ENCODE measurements at regions not wholly inside any gene's neighbourhood (a gene's known extent, or its start where the extent isn't known, plus 50 kb on each side); places are given as distances from the start of the nearest gene placed in this dataset.

DNA sequence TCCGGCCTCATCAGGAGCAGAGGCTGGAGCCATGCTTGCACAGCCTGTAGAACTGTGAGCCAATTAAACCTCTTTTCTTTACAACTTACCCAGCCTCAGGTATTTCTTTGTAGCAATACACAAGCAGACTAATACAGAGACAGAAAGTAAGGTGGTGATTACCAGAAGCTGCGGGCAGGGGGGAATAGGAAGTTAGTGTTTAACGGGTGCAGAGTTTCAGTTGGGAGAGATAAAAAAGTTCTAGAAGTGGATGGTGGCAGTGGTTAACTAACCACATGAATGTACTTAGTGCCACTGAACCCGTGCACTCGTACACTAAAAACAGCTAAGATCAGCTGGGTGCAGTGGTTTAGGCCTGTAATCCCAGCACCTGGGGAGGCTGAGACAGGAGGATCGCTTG is 80.4 kb upstream of the TARDBP start:
- intact Hi-C loops (cut with micrococcal nuclease) = no loop called here
- peaks cover 5 to 12% (median 8%) of the 10 kb centered on the region in 4 donors for H3K4me1 Mint-ChIP-seq
- H3K36me3 Mint-ChIP-seq = no peaks in the 10 kb centered on the region
- H3K4me3 Mint-ChIP-seq = peak overlapping the region in 4 of 8 donors; percentile 3 to 67 (median 29)
- POLR2A ChIA-PET (ENCODE audit: partially characterized antibody) = no interaction called here
- H3K36me3 ChIP-seq (ENCODE audit: insufficient read depth, low read length) = no peaks in the 10 kb centered on the region
- H3K4me3 ChIP-seq (ENCODE audit: low read length in 2 of 2) = no peak overlapping the region
- H3K27ac Mint-ChIP-seq = peak overlapping the region in 5 of 7 donors; percentile 32 to 85 (median 63)
- DNase-seq = peak in 4 of 5 donors; percentile 28 to 41 (median 32)
- H3K27ac ChIP-seq (ENCODE audit: low read depth, low read length) = no peak overlapping the region
- H3K4me1 ChIP-seq (ENCODE audit: insufficient read depth, low read length) = peaks cover 5% of the 10 kb centered on the region
- H3K9me3 ChIP-seq (ENCODE audit: control insufficient read depth in 1 of 2, low read length in 2 of 2) = no peaks in the 10 kb centered on the region
- H3K9me3 Mint-ChIP-seq = peaks cover 0 to 8% (median 0%) of the 10 kb centered on the region in 8 donors
- no peaks in the 10 kb centered on the region for H3K27me3 ChIP-seq (ENCODE audit: insufficient read depth, low read length)
- CTCF ChIA-PET (ENCODE audit: partially characterized antibody) = no interaction called here
- H3K27me3 Mint-ChIP-seq = peaks cover 0 to 2% of the 10 kb centered on the region in 2 donors

DNA sequence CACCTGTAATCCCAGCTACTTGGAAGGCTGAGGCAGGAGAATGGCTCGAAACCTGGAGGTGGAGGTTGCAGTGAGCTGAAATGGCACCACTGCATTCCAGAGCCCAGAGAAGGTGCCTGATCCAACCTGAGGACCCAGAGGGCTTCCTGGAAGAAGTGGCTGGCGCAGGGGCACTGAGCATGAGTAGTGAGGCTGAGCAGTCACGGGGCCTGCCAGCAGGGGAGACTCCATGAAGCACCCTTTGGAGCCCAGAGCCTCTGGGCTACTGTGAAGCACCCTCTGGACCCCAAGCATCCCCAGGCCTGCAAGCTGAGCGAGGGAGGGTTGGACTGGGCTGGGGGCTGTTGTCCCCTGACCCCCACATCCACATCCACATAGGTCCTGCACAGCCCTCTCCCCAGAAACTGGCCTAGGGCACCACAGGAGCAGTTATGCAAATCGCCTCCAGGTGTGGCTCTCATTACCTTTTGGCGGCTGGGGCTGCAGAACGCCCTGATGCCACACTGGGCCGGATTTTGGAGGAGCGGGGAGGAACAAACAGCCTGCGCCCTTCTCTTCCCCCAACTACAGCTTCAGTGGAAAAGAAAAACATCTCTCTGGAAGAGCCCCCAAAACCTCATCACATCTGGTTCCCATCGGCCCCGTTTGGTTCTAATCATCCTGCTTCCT is 78.2 kb upstream of the TARDBP start:
- Histone ChIP-seq H3K27me3 (ENCODE audit: insufficient read depth, low read length) (no peaks in the 10 kb centered on the region), H3K36me3 (ENCODE audit: insufficient read depth, low read length) (no peaks in the 10 kb centered on the region), H3K27ac (ENCODE audit: low read depth, low read length) (no peak overlapping the region), H3K4me3 (ENCODE audit: low read length in 2 of 2) (no peak overlapping the region), H3K9me3 (ENCODE audit: control insufficient read depth in 1 of 2, low read length in 2 of 2) (no peaks in the 10 kb centered on the region), H3K4me1 (ENCODE audit: insufficient read depth, low read length) (peaks cover 5% of the 10 kb centered on the region)
- Mint-ChIP-seq H3K36me3 (no peaks in the 10 kb centered on the region), H3K4me3 (no peak overlapping the region), H3K27ac (peak overlapping the region in 2 of 7 donors; percentile 19 to 42), H3K4me1 (peaks cover 6 to 20% (median 8%) of the 10 kb centered on the region in 4 donors), H3K27me3 (peaks cover 0 to 3% of the 10 kb centered on the region in 2 donors), H3K9me3 (no peaks in the 10 kb centered on the region)
- intact Hi-C loops (cut with micrococcal nuclease) = no loop called here
- POLR2A ChIA-PET (ENCODE audit: partially characterized antibody) = no interaction called here
- no peak for DNase-seq
- CTCF ChIA-PET (ENCODE audit: partially characterized antibody) = interaction anchor here (1.7 kb wide), 1 partner anchor 440 kb away, joined by 6 read pairs; no protein-coding TSS in a partner anchor

DNA sequence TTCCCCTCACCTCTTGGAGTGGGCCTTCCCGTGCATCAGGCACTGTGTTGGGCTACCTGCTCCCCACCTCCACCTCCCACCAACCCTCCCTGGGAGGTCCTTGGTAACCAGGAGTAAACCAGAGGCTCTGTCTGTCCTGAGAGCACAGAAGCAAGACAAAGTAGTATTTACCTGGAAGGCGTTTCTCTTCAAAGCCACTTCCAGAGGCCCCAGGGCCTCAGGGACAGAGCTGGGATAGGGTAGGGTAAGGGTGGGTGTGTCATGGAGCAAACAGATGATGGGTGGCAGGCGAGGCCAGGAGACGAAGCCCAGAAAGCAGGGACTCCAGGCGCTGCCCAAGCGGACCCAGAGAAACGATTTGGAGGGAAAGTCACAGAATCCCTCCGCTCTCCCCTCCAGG is 77.2 kb upstream of the TARDBP start:
- H3K36me3 ChIP-seq (ENCODE audit: insufficient read depth, low read length) = no peaks in the 10 kb centered on the region
- intact Hi-C loops (cut with micrococcal nuclease) = no loop called here
- no peaks in the 10 kb centered on the region for H3K27me3 ChIP-seq (ENCODE audit: insufficient read depth, low read length)
- peaks cover 15% of the 10 kb centered on the region for H3K4me1 ChIP-seq (ENCODE audit: insufficient read depth, low read length)
- no peak for DNase-seq
- no peaks in the 10 kb centered on the region for H3K9me3 Mint-ChIP-seq
- no peak overlapping the region for H3K27ac Mint-ChIP-seq
- H3K27me3 Mint-ChIP-seq = peaks cover 0 to 7% of the 10 kb centered on the region in 2 donors
- ChIA-PET POLR2A (ENCODE audit: partially characterized antibody) (no interaction called here), CTCF (ENCODE audit: partially characterized antibody) (no interaction called here)
- H3K27ac ChIP-seq (ENCODE audit: low read depth, low read length) = no peak overlapping the region
- peaks cover 15 to 29% (median 17%) of the 10 kb centered on the region in 4 donors for H3K4me1 Mint-ChIP-seq
- H3K4me3 ChIP-seq (ENCODE audit: low read length in 2 of 2) = no peak overlapping the region
- no peaks in the 10 kb centered on the region for H3K9me3 ChIP-seq (ENCODE audit: control insufficient read depth in 1 of 2, low read length in 2 of 2)
- no peak overlapping the region for H3K4me3 Mint-ChIP-seq
- no peaks in the 10 kb centered on the region for H3K36me3 Mint-ChIP-seq

- Mint-ChIP-seq H3K4me1 (peaks cover 18 to 34% (median 20%) of the 10 kb centered on the region in 4 donors), H3K27ac (no peak overlapping the region), H3K36me3 (no peaks in the 10 kb centered on the region), H3K27me3 (peaks cover 0 to 7% of the 10 kb centered on the region in 2 donors), H3K4me3 (no peak overlapping the region), H3K9me3 (no peaks in the 10 kb centered on the region)
- H3K36me3 ChIP-seq (ENCODE audit: insufficient read depth, low read length) = no peaks in the 10 kb centered on the region
- peaks cover 20% of the 10 kb centered on the region for H3K4me1 ChIP-seq (ENCODE audit: insufficient read depth, low read length)
- DNase-seq = no peak
- H3K27me3 ChIP-seq (ENCODE audit: insufficient read depth, low read length) = no peaks in the 10 kb centered on the region
- no peak overlapping the region for H3K4me3 ChIP-seq (ENCODE audit: low read length in 2 of 2)
- CTCF ChIA-PET (ENCODE audit: partially characterized antibody) = interaction anchor here (1.0 kb wide), 1 partner anchor 25 kb away, joined by 3 read pairs; no protein-coding TSS in a partner anchor
- no peaks in the 10 kb centered on the region for H3K9me3 ChIP-seq (ENCODE audit: control insufficient read depth in 1 of 2, low read length in 2 of 2)
- intact Hi-C loops (cut with micrococcal nuclease) = no loop called here
- H3K27ac ChIP-seq (ENCODE audit: low read depth, low read length) = no peak overlapping the region
- POLR2A ChIA-PET (ENCODE audit: partially characterized antibody) = no interaction called here
Observed at GRCh38 chr1:10935724-10936123, 76.7 kb upstream of the TARDBP start.

- peak overlapping the region in 1 of 7 donors; percentile 35 for H3K27ac Mint-ChIP-seq
- no peaks in the 10 kb centered on the region for H3K9me3 ChIP-seq (ENCODE audit: control insufficient read depth in 1 of 2, low read length in 2 of 2)
- H3K4me1 Mint-ChIP-seq = peaks cover 13 to 31% (median 16%) of the 10 kb centered on the region in 4 donors
- ChIA-PET CTCF (ENCODE audit: partially characterized antibody) (interaction anchor here (1.0 kb wide), 2 partner anchors 23 to 33 kb away, joined by 3 to 4 read pairs; no protein-coding TSS in a partner anchor), POLR2A (ENCODE audit: partially characterized antibody) (interaction anchor here (0.6 kb wide), 1 partner anchor 42 kb away, joined by 4 read pairs; no protein-coding TSS in a partner anchor)
- intact Hi-C loops (cut with micrococcal nuclease) = no loop called here
- no peaks in the 10 kb centered on the region for H3K27me3 ChIP-seq (ENCODE audit: insufficient read depth, low read length)
- no peak for DNase-seq
- peaks cover 0 to 7% of the 10 kb centered on the region in 2 donors for H3K27me3 Mint-ChIP-seq
- H3K36me3 ChIP-seq (ENCODE audit: insufficient read depth, low read length) = no peaks in the 10 kb centered on the region
- no peak overlapping the region for H3K27ac ChIP-seq (ENCODE audit: low read depth, low read length)
- no peaks in the 10 kb centered on the region for H3K9me3 Mint-ChIP-seq
- H3K36me3 Mint-ChIP-seq = no peaks in the 10 kb centered on the region
- H3K4me3 Mint-ChIP-seq = no peak overlapping the region
- H3K4me1 ChIP-seq (ENCODE audit: insufficient read depth, low read length) = peaks cover 24% of the 10 kb centered on the region
- no peak overlapping the region for H3K4me3 ChIP-seq (ENCODE audit: low read length in 2 of 2)
Observed at GRCh38 chr1:10936998-10937901, 75.2 kb upstream of the TARDBP start.

- H3K27ac Mint-ChIP-seq = peak overlapping the region in 1 of 7 donors; percentile 25
- H3K36me3 Mint-ChIP-seq = no peaks in the 10 kb centered on the region
- Histone ChIP-seq H3K4me3 (ENCODE audit: low read length in 2 of 2) (no peak overlapping the region), H3K27me3 (ENCODE audit: insufficient read depth, low read length) (no peaks in the 10 kb centered on the region), H3K36me3 (ENCODE audit: insufficient read depth, low read length) (no peaks in the 10 kb centered on the region), H3K4me1 (ENCODE audit: insufficient read depth, low read length) (peaks cover 24% of the 10 kb centered on the region), H3K9me3 (ENCODE audit: control insufficient read depth in 1 of 2, low read length in 2 of 2) (no peaks in the 10 kb centered on the region), H3K27ac (ENCODE audit: low read depth, low read length) (no peak overlapping the region)
- peaks cover 13 to 34% (median 15%) of the 10 kb centered on the region in 4 donors for H3K4me1 Mint-ChIP-seq
- H3K4me3 Mint-ChIP-seq = peak overlapping the region in 3 of 8 donors; percentile 85 to 89 (median 88)
- intact Hi-C loops (cut with micrococcal nuclease) = no loop called here
- ChIA-PET CTCF (ENCODE audit: partially characterized antibody) (no interaction called here), POLR2A (ENCODE audit: partially characterized antibody) (no interaction called here)
- no peak for DNase-seq
- no peaks in the 10 kb centered on the region for H3K9me3 Mint-ChIP-seq
- peaks cover 0 to 18% of the 10 kb centered on the region in 2 donors for H3K27me3 Mint-ChIP-seq
Observed at GRCh38 chr1:10938741-10939417, 73.6 kb upstream of the TARDBP start.

Measured in CD4-positive, alpha-beta memory T cell (primary cell).